ENCODE measurements at regions not wholly inside any gene's neighbourhood (a gene's known extent, or its start where the extent isn't known, plus 50 kb on each side); places are given as distances from the start of the nearest gene placed in this dataset.

DNA sequence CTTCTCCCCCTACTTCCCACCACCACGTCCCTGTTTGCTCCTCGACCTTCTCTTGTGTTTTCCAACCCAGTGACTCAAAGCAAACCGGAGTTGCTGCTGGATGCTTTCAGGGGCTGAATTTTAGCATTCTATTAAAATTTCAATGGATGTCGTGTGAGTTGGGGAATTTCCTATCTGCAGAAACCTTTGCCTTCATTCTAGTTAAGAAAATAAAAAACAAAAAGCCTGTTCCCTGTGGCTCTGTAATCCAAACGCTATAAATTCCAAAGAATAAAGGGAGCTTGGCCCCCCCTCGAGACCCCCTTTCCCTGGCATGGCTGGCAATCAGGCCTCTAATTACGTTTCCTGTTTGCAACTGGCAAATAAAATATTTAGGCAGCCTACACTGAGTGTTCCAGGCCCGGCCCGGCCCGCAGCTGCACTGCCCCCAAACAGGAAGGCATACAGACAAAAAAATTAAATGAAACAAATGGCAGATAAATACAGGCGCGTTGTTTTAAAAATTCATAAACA is 139.4 kb upstream of the PPP1R26 start:
- peak; percentile 73 for DNase-seq (ENCODE audit: low spot score)

DNA sequence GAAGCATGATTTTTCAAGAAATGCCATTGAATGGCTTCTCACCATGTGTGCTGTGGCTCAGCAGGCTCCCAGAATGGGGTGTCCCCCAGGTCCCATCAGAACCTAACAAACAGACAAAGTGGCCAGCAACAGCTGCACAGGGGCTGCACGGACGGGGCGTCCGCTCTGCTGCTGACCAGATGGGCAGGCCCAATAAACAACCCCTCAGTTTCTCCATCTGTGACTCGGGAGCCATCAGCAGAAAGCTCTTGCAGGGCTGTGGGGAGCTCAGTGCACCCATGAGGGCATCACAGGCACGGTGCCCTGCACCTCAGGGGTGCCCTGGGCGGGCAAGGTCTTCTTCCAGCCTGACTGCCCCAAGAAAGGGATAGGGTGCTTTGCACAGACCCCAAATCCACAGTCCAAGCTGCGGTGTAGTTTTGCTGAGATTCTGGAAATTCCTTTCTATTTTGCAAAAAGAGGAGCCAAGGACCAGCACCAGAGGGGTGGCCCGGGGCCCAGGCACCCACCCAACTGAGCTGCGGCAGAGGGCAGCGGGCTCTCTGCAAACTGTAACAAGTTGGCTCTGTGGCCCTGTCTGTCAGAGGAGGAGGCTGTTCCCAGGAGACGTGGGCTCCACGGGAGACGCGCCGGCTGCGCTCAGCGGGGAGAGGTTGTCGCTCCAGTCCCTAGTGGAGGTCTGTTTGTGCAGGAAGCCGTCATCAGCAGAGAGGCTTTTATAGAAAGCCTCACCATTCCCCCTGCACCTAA is 138.7 kb upstream of the PPP1R26 start:
- DNase-seq (ENCODE audit: low spot score) = no peak

DNA sequence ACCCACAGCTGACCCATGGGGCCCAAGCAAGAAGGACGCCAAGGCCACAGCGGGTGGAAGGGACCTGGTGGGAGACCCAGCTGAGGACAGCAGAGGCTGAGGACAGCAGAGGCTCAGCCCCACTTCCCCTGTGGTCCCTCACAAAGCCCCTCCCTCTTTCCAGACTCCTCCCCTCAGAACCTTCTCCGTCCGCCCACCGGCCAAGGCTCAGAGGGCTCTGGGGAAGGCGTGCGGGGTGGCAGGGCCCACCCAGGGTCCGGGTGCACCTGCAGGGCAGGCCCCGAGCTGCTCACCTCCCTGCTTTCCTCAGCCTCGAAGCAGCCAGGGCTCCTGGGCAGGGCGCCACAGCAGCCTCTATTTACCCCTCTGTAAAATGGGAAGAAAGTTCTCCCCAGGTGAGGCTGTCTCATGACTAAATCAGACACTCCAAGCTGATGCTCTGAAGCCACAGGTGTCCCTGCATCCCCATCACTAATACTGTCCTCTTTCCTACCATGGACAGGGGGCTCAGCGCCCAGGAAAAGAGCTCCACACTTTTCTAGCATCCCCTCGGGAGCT is 137.9 kb upstream of the PPP1R26 start:
- DNase-seq (ENCODE audit: low spot score) = no peak

DNA sequence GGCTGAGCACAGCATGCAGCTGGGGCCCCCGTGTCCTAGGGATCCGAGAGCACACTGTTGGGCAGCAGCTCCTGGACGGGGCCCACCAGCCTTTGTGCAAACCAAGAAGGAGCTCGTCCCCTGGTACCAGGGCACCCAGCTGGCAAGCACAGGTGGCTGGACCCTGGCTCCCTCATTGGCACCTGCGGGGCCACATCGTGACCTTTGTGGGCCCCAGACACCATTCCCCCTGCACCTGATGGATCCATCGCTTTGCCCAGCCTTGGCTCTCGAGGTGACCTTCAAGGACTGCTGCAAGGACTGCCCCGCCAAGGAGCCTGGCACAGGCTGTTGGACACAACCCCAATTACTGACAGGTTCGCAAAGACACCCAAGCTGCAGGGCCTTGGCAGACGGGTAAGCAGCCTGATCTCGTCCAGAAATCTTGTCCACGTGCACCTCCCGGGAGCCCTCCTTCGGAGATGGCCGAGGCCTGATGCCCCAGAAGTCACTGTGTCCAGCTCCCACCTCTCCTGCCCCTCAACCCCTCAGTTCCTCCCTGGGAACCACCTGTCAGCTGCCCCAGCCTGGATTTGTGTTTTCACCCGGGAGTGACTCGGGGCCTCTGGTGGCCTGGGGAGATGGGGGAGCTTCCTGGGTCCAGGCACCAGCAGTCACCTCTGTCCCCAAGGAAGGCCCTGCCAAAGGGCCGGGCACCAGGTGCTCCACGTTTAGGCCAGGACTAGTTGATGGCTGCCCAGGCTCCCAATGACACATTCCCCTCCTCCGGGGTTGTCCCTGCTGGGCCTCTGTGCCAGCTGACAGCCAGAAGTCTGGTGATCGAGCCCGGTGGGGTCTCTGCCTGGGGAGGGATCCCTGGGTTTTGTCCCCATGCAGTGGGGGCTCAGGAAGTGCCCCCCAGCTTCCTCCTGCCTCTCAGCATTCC is 137.1 kb upstream of the PPP1R26 start:
- no peak for DNase-seq (ENCODE audit: low spot score)

DNA sequence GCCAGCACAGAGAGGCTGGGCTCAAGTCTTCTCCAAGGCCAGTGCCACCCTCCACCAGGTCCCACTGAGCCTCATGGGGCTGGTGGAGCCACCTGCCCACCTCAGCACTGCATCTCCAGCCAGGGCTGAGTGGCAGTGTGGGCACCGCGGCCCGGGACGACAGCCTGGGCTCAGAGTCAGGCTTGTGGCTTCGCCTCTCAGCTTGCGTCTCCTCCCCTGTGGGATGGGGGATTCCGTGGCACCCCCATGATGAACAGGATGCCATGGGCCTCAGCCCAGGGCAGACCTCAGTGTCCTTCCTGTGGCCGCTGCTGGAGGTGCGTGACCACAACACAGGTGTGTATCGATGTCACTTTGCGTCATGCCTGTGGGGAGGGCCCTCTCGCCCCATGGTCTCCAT is 136.4 kb upstream of the PPP1R26 start:
- DNase-seq (ENCODE audit: low spot score) = no peak

DNA sequence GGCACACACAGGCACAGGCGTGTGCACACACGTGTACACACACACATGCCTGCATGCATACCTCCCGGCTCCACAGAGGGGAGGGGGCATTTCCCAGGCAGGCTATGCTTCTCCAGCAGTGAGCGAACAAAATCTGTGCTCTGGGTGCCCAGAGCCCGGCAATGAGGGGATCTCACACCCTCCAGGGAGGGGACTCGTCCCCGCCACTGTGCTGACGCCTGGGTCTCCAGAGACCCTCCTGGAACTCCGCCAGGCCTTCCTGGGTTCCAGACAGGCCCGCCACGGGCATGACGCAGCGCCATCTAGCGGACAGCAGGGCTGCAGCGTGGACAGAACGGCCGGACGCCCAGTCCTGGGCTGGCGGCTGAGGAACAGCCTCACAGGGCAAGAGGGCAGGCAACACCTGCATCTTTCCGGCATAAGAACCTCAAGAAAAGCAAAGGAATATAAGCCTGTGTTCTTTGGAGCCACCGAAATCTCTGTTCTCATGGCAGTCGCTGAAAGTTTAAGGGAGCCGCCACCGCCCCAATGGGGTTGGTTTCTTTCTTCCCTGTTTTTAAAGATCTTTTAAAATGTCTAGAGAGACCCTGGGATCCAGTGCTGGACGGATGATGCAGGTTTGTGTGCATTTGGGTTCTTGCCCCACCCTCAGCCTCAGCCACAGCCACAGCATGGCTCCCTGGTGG is 135.6 kb upstream of the PPP1R26 start:
- peak; percentile 94 for DNase-seq (ENCODE audit: low spot score)

DNA sequence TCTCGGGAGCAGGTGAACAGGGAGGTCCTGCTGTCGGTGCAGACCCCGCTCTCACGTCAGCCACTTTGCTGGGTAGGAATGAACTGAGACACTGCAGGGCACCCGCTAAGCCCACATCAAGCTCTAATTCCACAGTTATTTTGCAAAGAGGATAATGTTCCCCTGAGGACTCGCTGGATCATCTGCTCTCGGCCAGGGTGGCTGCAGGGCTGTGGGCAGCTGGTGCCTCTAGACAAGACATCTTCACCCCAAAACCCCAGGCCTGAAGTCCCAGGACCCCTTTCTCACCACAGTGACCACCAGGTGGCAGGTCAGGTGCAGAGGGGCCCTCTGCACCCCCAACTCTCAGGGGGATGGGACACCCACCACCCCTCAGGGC is 135.1 kb upstream of the PPP1R26 start:
- peak; percentile 48 for DNase-seq (ENCODE audit: low spot score)

DNA sequence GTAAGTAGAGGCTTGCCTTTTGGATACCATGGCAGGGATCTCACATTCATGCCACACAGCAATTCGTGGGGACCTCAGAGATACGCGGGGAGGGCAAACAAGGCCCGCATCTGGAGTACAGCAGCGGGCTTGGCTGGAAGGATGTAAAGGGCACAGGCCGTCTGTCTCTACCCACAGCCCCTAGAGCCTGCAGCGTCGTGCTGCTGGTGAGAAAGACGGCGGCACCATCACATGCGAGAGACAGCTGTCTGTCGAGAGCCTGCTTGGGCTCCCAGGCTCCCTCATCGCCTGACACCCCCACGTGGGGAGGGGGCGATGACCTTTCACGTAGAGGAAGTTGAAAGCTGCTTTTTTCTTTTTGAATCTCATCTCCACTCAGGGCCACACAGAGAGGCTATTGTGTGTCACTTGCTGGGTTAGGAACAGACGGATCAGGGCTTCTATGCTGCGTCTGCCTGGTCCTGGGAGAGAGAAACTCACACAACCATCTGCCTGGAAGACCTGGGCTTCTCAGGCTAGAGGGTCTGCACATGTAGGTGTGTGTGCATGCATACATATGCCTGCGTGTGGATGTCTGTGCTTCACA is 134.6 kb upstream of the PPP1R26 start:
- DNase-seq (ENCODE audit: low spot score) = no peak

DNA sequence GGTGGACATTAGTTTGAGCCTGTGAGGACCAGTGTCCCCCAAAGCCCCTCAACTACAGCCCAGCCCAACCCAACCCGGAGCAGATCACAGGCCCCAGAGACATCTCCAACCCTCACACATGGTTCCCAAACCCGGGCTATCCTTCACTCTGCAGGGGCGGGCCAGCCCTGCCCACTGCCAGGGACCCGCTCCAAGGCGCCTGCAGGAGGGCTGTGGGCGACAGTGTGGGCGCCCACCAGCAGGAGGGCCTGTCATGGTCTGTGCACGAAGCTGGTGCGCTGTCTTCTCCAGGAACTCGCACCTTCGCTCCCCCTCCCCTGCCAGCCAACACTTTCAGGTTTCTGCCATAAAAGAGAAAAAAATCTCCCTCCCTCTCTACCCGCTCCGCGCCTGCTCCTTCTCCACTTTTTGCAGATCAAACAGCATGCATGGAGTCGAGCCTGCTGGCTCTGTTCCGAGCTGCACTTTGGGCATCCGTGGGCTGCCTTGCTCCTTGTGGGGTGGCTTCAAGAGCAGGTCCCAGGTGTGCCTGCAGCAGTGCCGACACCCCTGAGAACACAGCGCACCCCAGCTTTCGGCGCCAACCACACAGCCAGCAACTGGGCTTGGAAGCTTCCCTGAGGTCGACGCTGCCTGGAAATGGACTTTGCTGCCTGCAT is 133.7 kb upstream of the PPP1R26 start:
- DNase-seq (ENCODE audit: low spot score) = no peak

DNA sequence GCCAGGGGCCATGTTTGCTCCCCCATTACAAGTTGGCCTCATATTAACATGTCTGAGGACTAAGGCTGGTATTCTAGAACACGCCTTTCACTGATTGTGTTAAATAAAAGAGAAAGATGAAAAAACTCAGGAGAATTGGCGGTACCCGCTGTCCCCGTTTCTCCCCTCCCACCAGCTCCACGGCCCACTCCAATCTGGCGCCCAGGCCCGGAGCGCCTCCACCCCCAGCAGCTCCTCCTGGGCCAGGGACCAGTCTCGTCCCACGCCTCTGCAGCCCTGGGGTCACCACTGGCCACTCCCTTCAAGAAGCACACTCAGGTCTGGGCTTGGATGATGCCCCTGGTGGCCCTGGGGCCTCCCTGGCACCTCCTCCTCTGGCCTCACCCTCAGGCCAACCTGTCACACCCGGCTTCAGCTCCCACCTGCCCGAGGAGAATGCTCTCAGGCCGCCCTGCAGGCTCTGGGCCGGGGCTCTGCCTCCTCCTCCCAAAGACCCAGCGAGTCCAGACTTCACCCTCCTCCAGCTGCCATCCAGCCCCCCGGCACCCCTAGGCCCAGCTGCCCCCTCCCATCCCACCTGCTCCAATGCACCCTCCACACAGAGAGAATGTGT is 133.0 kb upstream of the PPP1R26 start:
- no peak for DNase-seq (ENCODE audit: low spot score)

DNA sequence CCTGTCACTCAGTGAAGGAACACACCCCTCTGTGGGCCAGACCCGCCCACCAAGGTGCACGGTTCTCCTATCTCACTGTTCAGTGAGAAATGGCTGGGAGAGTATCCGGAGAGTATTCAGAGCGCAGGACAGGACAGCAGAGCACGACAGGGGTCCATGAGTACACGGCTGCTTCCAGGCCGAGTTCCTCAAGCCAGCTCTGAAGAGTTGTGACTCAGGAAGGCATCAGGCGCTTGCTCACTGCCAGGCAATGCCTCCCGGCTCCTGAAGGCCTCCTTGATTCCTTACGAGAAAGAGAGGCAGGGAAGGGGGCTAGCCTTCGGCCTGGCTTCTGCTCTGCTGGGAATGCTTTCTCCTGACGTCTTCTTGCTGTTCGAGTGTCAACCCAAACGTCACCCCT is 132.1 kb upstream of the PPP1R26 start:
- no peak for DNase-seq (ENCODE audit: low spot score)

DNA sequence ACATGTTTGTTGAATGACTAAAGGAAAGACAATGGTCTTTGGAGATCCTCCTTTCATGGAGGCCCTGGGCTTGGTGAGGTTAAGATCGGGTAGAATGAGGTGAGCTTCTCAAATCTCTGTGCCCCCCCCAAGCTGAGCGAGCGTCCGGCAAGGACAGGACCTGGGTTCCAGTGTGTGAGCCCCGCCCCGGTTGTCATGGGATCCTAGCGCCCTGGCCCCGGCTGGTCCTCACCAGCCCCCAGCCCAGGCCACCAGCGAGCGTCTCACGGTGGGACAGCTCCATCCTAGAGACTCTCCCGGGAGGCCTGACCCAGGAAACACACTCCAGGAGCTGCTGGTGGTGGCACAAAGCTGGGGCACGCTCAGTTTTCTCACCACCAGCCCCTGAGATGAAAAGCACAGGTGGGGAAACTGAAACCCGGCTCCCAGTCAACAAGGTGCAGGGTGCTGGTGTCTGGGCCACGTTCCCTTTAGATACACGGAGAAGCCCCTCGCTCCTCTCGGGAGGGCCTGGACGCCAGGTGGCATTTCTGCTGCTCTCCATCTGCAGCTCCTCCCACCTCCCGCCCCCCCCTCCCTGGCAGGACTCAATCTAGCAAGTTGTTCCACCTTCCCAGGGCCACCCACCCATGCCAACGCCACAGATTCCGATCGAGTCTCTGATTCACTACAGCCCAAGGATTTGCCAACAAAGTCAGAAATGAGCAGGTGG is 131.3 kb upstream of the PPP1R26 start:
- no peak for DNase-seq (ENCODE audit: low spot score)

DNA sequence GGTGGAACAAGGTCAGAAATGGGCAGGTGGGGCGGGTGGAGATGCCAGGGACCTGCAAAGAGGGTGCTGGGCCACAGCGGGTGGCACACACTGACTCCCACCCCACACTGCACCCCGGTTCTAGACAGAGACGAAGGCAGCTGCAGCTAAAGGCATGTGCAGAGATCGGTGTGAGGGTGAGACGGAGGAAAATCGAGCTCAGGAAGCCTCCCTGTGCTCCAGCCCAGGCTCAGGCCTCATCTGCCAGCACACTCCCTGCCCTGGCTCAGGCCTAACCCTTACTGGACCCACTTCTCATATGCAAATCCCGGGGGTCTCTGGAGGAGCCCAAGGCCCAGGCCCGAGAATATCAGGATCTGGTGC is 130.8 kb upstream of the PPP1R26 start:
- DNase-seq (ENCODE audit: low spot score) = no peak

DNA sequence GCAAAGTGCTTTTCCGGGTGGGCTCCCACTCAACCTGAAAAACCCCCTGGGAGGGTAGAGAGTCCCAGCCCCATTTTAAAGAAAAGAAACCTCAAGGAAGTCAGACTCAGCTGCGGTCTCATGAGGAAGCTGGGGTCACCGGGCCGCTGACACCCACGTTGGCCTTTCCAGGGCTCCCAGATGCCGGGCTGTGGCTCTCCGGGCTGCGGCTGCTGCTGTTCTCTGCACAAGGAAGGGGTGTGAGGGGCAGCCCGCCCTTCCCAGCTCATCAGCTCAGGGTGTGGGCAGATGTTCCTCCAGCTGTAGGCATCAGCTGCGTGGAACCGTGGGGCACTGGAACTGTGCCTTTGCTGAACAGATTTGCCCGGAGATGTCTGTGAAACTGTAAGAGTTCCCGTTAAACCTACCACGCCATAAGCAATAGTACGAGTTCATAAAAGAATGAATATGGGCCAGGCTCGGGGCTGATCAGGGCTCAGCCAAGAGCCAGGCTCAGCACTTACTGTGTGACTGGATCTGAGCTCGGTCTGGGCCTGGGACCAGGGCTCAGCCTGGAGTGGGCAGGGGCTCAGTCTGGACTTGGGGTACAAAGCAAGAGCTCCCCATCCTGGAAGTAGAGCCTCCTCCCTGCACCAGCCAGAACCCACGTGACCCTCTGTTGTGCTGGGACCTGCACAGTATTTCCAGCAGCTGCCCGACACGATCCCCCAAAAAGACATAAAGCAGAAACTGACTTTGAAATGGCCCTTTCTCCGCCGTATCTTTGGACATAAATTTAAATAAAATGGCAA is 130.2 kb upstream of the PPP1R26 start:
- DNase-seq (ENCODE audit: low spot score) = no peak

DNA sequence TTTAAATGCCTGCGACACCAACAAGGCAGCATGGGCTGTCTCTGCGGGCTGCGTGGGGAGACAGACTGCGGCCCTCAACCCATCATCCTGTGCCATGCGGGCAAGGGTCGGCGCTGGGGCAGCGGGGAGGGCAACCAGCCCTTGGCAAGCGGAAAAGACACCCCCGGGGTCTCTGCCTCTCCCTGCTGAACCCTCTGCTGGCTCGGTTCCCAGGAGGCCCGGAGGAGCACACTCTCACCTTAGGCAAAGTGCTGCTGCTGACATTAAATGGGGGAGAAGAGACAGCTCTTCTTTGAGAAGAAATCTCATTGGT is 129.6 kb upstream of the PPP1R26 start:
- DNase-seq (ENCODE audit: low spot score) = no peak

DNA sequence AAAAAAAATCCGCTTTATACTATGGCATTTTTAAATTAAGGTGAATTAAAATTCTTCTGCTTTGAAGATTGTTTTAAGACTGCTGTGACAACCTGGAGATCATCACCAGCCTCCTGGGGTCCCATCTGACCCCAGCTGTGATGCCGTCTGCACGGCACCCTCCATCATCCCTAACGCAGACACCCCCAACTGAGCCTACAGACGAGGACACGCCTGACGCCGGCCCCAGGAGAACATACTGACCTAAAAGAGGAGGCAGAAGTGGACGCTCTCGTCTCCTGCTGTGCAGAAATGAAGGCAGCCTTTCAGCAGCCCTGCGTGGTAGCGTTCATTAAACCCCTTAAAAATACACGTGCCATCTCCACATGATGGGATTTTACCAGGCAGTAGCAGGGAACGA is 125.6 kb upstream of the PPP1R26 start:
- DNase-seq (ENCODE audit: low spot score) = no peak

DNA sequence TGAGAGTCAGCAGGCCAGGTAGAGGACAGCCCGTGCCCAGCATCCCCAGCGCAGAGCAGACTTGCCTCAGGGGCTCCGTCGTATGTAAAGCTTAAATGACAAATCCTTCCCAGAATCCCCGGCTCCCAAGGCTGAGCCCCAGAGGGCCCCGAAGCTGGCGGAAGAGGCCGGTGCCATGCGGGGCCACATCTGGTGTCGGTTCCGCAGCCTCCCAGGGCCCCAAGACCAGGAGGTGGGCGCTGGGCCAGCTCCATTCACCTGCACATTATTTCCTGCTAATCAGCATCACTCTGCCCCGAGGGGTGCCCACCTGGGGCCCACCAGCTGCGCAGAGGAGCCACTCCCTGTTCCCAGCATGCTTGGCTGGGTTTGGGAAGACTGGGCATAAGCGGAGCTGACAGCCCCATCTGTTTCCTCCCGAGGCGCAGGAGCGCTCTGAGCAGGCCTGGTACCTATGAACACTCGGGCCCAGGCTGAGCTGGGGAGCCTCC is 124.0 kb upstream of the PPP1R26 start:
- DNase-seq (ENCODE audit: low spot score) = no peak

DNA sequence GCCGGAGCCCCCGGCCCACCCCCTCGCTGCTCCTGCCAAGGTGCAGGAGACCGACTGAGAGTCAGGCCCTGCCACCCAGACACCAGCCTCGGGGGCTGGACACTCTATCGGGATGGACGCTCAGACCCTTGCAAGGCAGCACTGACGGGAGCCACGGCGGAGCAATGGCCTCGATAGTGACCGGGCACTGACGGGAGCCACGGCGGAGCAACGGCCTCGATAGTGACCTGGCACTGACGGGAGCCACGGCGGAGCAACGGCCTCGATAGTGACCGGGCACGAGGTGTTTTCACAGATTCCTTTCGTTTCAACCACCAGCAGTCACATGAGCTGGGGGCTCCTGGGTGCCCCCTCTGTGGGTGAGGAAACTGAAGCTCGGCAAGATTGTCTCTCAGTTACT is 123.6 kb upstream of the PPP1R26 start:
- no peak for DNase-seq (ENCODE audit: low spot score)

DNA sequence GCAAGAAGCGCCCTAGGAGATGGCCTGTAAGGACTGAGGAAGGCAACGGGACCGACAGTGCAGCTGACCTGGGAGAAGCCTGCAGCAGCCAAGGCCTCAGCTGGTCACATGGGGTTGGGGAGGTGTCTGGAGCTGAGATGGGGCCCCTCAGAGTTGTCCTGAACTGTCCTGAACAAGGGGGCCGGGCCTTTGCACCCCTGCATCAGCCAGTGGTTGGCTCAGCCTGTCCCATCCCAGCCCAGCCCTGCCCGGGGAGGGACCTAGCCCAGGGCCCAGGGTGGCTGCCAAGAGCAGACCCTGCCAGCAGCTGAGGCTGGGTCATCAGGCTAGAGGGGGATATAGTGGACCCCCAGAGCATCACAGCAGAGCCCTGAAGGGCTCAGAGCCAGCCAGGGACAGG is 122.8 kb upstream of the PPP1R26 start:
- no peak for DNase-seq (ENCODE audit: low spot score)
